Loucy (cell line): ENCODE measurements at regions not wholly inside any gene's neighbourhood (a gene's known extent, or its start where the extent isn't known, plus 50 kb on each side); places are given as distances from the start of the nearest gene placed in this dataset.

Experiments used
- H2AFZ ChIP-seq: fragments of 200-600 bp; sonication (generic); 2 replicates; pipeline ENCODE4 v1.6.0; 2016; ENCODE audit warnings: antibody characterized with exemption, mild to moderate bottlenecking, low read length, moderate library complexity
- H3F3A ChIP-seq: fragments of 200-600 bp; 2 replicates; pipeline ENCODE4 v1.6.0; 2016; ENCODE audit warnings: antibody characterized with exemption, low read depth, mild to moderate bottlenecking
- H3K27me3 ChIP-seq: fragments of 200-600 bp; sonication (generic); 2 replicates; pipeline ENCODE4 v1.6.1; 2014; ENCODE audit warnings: low read length, mild to moderate bottlenecking; ENCODE audit not compliant: insufficient read depth, poor library complexity, severe bottlenecking
- H3K36me3 ChIP-seq: fragments of 200-600 bp; sonication (generic); 2 replicates; pipeline ENCODE4 v1.6.1; 2016; ENCODE audit warnings: low read length; ENCODE audit not compliant: insufficient read depth
- H3K4me1 ChIP-seq: fragments of 200-600 bp; sonication (generic); 2 replicates; pipeline ENCODE4 v1.5.1; 2014; ENCODE audit warnings: low read length, mild to moderate bottlenecking; ENCODE audit not compliant: insufficient read depth, poor library complexity, severe bottlenecking
- H3K4me2 ChIP-seq: fragments of 200-600 bp; sonication (generic); 2 replicates; pipeline ENCODE4 v1.6.0; 2014; ENCODE audit warnings: antibody characterized with exemption, low read length, low read depth, mild to moderate bottlenecking; ENCODE audit not compliant: poor library complexity, severe bottlenecking
- H3K4me3 ChIP-seq: fragments of 200-600 bp; sonication (generic); 2 replicates; pipeline ENCODE4 v1.5.1; 2014; ENCODE audit warnings: low read length, mild to moderate bottlenecking, mixed read lengths; ENCODE audit not compliant: poor library complexity, severe bottlenecking
- H3K79me2 ChIP-seq: fragments of 200-600 bp; sonication (generic); 2 replicates; pipeline ENCODE4 v1.6.1; 2014; ENCODE audit warnings: low read length; ENCODE audit not compliant: insufficient read depth
- H3K9ac ChIP-seq: fragments of 200-600 bp; sonication (generic); 2 replicates; pipeline ENCODE4 v1.6.0; 2014; ENCODE audit warnings: mild to moderate bottlenecking, low read depth, low read length, moderate library complexity; ENCODE audit not compliant: poor library complexity, severe bottlenecking
- H3K9me2 ChIP-seq: fragments of 200-600 bp; sonication (generic); replicated peaks from 2 replicates; pipeline ENCODE4 v1.6.1; 2016; ENCODE audit warnings: low read depth, low read length, mixed read lengths
- H3K9me3 ChIP-seq: fragments of 200-600 bp; sonication (generic); 2 replicates; pipeline ENCODE4 v1.6.1; 2014; ENCODE audit warnings: mild to moderate bottlenecking, antibody characterized with exemption, low read length, low read depth; ENCODE audit not compliant: insufficient read depth
- H4K20me1 ChIP-seq: fragments of 200-600 bp; sonication (generic); 2 replicates; pipeline ENCODE4 v1.6.0; 2014; ENCODE audit warnings: antibody characterized with exemption, low read length, mild to moderate bottlenecking; ENCODE audit not compliant: insufficient read depth, poor library complexity, severe bottlenecking
- EZH2phosphoT487 ChIP-seq: fragments of 200-600 bp; IDR thresholded peaks from 2 replicates; pipeline ENCODE4 v1.6.1; 2018; ENCODE audit warnings: antibody characterized with exemption, mild to moderate bottlenecking, moderate library complexity, borderline replicate concordance
- TF ChIP-seq, protein P1 (sequence below): fragments of 200-600 bp; sonication (generic); conservative IDR thresholded peaks from 2 replicates; pipeline ENCODE4 v1.5.1; 2014; ENCODE audit warnings: mild to moderate bottlenecking, antibody characterized with exemption, low read length

DNA sequence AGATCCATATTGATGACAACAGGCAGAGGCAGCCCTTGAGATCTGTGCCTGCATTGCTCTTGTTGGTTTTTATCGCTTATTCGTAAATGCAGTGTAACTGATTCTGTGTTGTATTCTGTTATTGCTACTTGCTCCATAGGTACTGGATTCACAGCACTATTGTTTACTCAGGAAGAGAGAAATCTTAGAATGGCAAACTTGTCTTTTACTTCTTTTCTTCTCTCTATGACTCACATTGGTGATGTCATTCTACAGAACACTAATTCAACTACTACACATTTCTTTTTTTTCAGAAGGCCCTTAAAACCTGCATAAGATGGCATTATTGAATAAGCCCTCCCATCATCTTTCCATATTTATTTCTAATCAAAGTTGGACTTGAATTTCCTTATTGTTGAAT, 201.0 kb upstream of the GBE1 start:
- Histone ChIP-seq H4K20me1 (no peaks in the 10 kb centered on the region), H2AFZ (no peak overlapping the region), H3F3A (no peaks in the 10 kb centered on the region), H3K4me2 (no peak overlapping the region), H3K36me3 (no peaks in the 10 kb centered on the region), H3K4me3 (no peak overlapping the region), H3K9me3 (no peaks in the 10 kb centered on the region), H3K9ac (no peak overlapping the region), H3K79me2 (no peaks in the 10 kb centered on the region), H3K27me3 (no peaks in the 10 kb centered on the region), H3K4me1 (no peaks in the 10 kb centered on the region), H3K9me2 (no peaks in the 10 kb centered on the region)
- TF ChIP-seq, protein P1, sequence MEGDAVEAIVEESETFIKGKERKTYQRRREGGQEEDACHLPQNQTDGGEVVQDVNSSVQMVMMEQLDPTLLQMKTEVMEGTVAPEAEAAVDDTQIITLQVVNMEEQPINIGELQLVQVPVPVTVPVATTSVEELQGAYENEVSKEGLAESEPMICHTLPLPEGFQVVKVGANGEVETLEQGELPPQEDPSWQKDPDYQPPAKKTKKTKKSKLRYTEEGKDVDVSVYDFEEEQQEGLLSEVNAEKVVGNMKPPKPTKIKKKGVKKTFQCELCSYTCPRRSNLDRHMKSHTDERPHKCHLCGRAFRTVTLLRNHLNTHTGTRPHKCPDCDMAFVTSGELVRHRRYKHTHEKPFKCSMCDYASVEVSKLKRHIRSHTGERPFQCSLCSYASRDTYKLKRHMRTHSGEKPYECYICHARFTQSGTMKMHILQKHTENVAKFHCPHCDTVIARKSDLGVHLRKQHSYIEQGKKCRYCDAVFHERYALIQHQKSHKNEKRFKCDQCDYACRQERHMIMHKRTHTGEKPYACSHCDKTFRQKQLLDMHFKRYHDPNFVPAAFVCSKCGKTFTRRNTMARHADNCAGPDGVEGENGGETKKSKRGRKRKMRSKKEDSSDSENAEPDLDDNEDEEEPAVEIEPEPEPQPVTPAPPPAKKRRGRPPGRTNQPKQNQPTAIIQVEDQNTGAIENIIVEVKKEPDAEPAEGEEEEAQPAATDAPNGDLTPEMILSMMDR: no peak
- no peak for TF ChIP-seq EZH2phosphoT487

DNA sequence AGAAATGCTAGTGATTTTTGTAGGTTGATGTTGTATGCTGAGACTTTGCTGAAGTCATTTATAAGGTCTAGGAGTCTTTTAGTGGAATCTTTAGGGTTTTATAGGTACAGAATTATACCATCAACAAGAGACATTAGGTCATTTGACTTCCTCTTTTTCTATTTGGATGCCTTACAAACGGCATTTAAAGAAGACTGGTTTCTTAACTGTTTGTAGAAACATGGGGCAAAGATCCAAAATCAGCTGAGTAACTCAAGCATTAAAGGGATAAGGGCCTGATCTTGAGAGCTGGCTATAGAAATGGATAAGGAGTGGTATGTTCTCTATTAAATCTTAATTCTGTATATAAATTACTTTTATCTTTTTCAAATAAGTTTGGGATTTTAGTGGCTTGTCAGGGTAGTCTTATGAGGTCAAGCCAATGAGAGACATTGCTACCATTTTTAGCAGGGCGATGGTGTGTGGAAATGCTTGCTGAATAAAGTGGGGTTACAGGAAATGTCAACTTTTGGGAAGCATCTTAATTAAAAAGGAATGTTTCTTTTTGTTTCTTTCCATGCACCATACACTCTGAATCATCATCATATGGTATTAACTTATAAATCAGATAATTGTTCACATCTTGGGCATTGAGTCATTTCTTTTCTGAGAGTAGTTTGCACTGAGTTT, 197.7 kb upstream of the GBE1 start:
- TF ChIP-seq, protein P1: no peak
- TF ChIP-seq EZH2phosphoT487: no peak

DNA sequence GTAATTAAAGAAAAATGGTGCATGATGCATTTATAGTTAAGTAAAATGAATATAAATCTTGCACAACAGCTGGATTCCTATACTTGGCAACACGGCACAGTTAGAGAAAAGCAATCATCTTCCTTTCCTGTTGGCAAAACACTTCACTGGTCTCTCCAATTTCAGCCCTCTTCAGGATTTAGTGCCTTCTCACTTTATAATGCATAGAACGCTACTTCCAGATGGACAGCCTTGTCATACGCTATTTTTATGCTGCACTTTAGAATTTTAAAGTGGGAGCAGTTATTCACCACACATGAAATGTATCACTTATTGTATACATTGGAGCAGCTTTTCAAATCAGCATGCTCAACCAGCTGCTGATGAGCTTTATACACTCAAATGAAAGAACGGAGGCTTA, 194.4 kb upstream of the GBE1 start:
- H3K9me3 ChIP-seq: no peaks in the 10 kb centered on the region
- no peaks in the 10 kb centered on the region for H3K4me1 ChIP-seq
- H3K9ac ChIP-seq: no peak overlapping the region
- no peak overlapping the region for H2AFZ ChIP-seq
- H3K79me2 ChIP-seq: no peaks in the 10 kb centered on the region
- no peaks in the 10 kb centered on the region for H3F3A ChIP-seq
- TF ChIP-seq EZH2phosphoT487: no peak
- TF ChIP-seq, protein P1: no peak
- H4K20me1 ChIP-seq: no peaks in the 10 kb centered on the region
- H3K27me3 ChIP-seq: no peaks in the 10 kb centered on the region
- H3K4me2 ChIP-seq: no peak overlapping the region
- no peaks in the 10 kb centered on the region for H3K9me2 ChIP-seq
- no peaks in the 10 kb centered on the region for H3K36me3 ChIP-seq
- no peak overlapping the region for H3K4me3 ChIP-seq

More for the DNA sequence above, 197.7 kb upstream of the GBE1 start:
- Histone ChIP-seq H3F3A (no peaks in the 10 kb centered on the region), H3K9me3 (no peaks in the 10 kb centered on the region), H3K27me3 (no peaks in the 10 kb centered on the region), H3K79me2 (no peaks in the 10 kb centered on the region), H3K4me1 (no peaks in the 10 kb centered on the region), H3K4me3 (no peak overlapping the region), H3K36me3 (no peaks in the 10 kb centered on the region), H3K9ac (no peak overlapping the region), H4K20me1 (no peaks in the 10 kb centered on the region), H3K4me2 (no peak overlapping the region), H3K9me2 (no peaks in the 10 kb centered on the region), H2AFZ (no peak overlapping the region)
